Keratinocyte (primary cell): ENCODE measurements at regions not wholly inside any gene's neighbourhood (a gene's known extent, or its start where the extent isn't known, plus 50 kb on each side); places are given as distances from the start of the nearest gene placed in this dataset.

ENCODE experiments used
- DNase-seq: peaks from one replicate; pipeline ENCODE4 v3.0.0-alpha.2; 2011; ENCODE audit warnings: low read depth, missing footprints, low spot score
- FAIRE-seq: peaks from 2 replicates; lab custom pipeline; 2011; peaks lifted over from hg19 to GRCh38; lab: Jason Lieb, UNC
- H2AFZ ChIP-seq: 2 replicates; pipeline ENCODE4 v1.6.0; 2012; ENCODE audit warnings: low read length, control low read depth, inconsistent platforms; ENCODE audit not compliant: control insufficient read depth
- H3K27ac ChIP-seq: 2 replicates; pipeline ENCODE4 v1.5.1; 2011; ENCODE audit warnings: low read length; ENCODE audit not compliant: control insufficient read depth, insufficient read depth
- H3K27me3 ChIP-seq: 3 replicates; pipeline ENCODE4 v1.6.0; 2011; ENCODE audit warnings: low read length; ENCODE audit not compliant: control insufficient read depth, insufficient read depth; ENCODE audit errors: extremely low read depth
- H3K36me3 ChIP-seq, 2 experiments: 2 replicates in 1 of 2; 3 replicates in 1 of 2; pipeline ENCODE4 v1.5.1; 2011; ENCODE audit warnings: low read length in 2 of 2, mild to moderate bottlenecking in 1 of 2; ENCODE audit not compliant: control insufficient read depth in 2 of 2, insufficient read depth in 2 of 2; ENCODE audit errors: extremely low read depth in 1 of 2
- H3K4me1 ChIP-seq: 3 replicates; pipeline ENCODE4 v1.5.1; 2011; ENCODE audit warnings: low read length; ENCODE audit not compliant: control insufficient read depth, insufficient read depth; ENCODE audit errors: extremely low read depth
- H3K4me2 ChIP-seq: 3 replicates; pipeline ENCODE4 v1.6.0; 2011; ENCODE audit warnings: low read depth, low read length; ENCODE audit not compliant: control insufficient read depth, insufficient read depth; ENCODE audit errors: extremely low read depth
- H3K4me3 ChIP-seq, 3 experiments: fragments of 200-600 bp in 1 of 3; sonication (generic) in 1 of 3; 2 replicates in 2 of 3; 3 replicates in 1 of 3; pipeline ENCODE4 v1.5.1; 2011 to 2016; ENCODE audit warnings: low read length in 3 of 3, mild to moderate bottlenecking in 3 of 3, control low read depth in 2 of 3, inconsistent platforms in 1 of 3, low read depth in 1 of 3, mixed read lengths in 1 of 3, mixed run types in 1 of 3, moderate library complexity in 1 of 3; ENCODE audit not compliant: control insufficient read depth in 2 of 3, insufficient read depth in 2 of 3; ENCODE audit errors: extremely low read depth in 1 of 3
- H3K79me2 ChIP-seq: 2 replicates; pipeline ENCODE4 v1.6.0; 2012; ENCODE audit warnings: low read length; ENCODE audit not compliant: control insufficient read depth, insufficient read depth
- H3K9ac ChIP-seq: 3 replicates; pipeline ENCODE4 v1.6.0; 2011; ENCODE audit warnings: low read length; ENCODE audit not compliant: control insufficient read depth, insufficient read depth; ENCODE audit errors: extremely low read depth
- H3K9me1 ChIP-seq: 3 replicates; pipeline ENCODE4 v1.6.0; 2011; ENCODE audit warnings: low read length; ENCODE audit not compliant: control insufficient read depth, insufficient read depth; ENCODE audit errors: extremely low read depth
- H3K9me3 ChIP-seq: 2 replicates; pipeline ENCODE4 v1.5.1; 2012; ENCODE audit warnings: low read depth, low read length; ENCODE audit not compliant: control insufficient read depth
- H4K20me1 ChIP-seq: 3 replicates; pipeline ENCODE4 v1.6.0; 2011; ENCODE audit warnings: low read length; ENCODE audit not compliant: control insufficient read depth, insufficient read depth; ENCODE audit errors: extremely low read depth
- EZH2 ChIP-seq: IDR thresholded peaks from one replicate; pipeline ENCODE4 v1.6.1; 2012; ENCODE audit warnings: inconsistent platforms, mild to moderate bottlenecking, low read length, moderate library complexity
- dilution Hi-C: fragments of 300-500 bp; cut with MboI; formaldehyde crosslinking; loops from one replicate; pipeline ENCODE4 v1.7.0; 2020; ENCODE audit warnings: low sequenced_read_pairs; ENCODE audit not compliant: extremely low pct_ligation_motif_present
- TF ChIP-seq, protein P1 (sequence below), 3 experiments: IDR thresholded peaks in 1 of 3; conservative IDR thresholded peaks in 1 of 3; optimal IDR thresholded peaks in 1 of 3; 2 replicates in 2 of 3; 3 replicates in 1 of 3; pipeline versions ENCODE3 to v1.5.1; 2011; ENCODE audit warnings: low read length in 3 of 3, mild to moderate bottlenecking in 3 of 3, moderate library complexity in 2 of 3, control low read depth in 1 of 3, inconsistent platforms in 1 of 3; ENCODE audit not compliant: insufficient read depth in 2 of 3; ENCODE audit errors: extremely low read depth in 1 of 3

DNA sequence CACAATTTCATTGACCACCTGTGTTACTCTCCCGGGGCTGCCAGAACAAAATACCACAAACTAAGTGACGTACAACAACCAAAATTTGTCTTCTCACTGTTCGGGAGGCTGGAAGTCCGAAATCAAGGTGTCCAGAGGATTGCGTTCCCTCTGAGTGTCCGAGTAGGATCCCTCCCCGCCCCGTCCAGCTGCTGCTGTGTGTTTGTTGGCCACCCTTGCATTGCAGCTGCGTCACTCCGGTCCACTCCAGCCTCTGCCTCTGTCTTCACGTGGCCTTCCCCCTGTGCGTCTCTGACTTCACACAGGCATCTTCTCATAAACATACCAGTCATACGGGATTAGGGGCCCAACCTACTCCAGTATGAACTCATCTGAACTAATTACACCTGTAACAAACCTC lies 251.8 kb upstream of the SMIM21 start:
- H3K9ac ChIP-seq = no peak overlapping the region
- no peak for FAIRE-seq
- TF ChIP-seq, protein P1, sequence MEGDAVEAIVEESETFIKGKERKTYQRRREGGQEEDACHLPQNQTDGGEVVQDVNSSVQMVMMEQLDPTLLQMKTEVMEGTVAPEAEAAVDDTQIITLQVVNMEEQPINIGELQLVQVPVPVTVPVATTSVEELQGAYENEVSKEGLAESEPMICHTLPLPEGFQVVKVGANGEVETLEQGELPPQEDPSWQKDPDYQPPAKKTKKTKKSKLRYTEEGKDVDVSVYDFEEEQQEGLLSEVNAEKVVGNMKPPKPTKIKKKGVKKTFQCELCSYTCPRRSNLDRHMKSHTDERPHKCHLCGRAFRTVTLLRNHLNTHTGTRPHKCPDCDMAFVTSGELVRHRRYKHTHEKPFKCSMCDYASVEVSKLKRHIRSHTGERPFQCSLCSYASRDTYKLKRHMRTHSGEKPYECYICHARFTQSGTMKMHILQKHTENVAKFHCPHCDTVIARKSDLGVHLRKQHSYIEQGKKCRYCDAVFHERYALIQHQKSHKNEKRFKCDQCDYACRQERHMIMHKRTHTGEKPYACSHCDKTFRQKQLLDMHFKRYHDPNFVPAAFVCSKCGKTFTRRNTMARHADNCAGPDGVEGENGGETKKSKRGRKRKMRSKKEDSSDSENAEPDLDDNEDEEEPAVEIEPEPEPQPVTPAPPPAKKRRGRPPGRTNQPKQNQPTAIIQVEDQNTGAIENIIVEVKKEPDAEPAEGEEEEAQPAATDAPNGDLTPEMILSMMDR (optimal IDR thresholded peaks at IDR 0.05 in 1 of 3, IDR thresholded peaks at IDR 0.05 in 1 of 3, conservative IDR thresholded peaks at IDR 0.05 in 1 of 3; ENCODE audit: extremely low read depth in 1 of 3, insufficient read depth in 2 of 3, low read length in 3 of 3) = no peak

DNA sequence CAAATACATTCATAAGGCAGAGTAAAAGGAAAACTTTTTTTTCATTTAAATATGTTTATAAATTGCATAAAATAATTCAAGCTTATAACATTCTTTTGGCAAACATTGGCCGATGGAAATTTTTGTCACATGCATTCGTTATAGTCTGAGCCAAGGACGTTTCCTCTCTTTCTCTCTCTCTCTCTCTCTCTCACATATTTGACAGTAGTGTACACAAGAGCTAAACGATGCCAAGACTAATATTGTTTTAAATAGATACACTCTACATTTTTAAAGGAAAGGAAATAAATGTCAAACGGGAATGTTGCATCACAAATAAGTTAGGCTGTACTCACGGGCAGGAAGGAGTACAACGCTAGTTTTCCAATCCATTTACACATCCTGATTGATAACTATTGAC lies 251.1 kb upstream of the SMIM21 start:
- FAIRE-seq (no peak), DNase-seq (no peak)
- no peaks in the 10 kb centered on the region for H3K9me3 ChIP-seq
- no peak overlapping the region for H3K4me2 ChIP-seq
- H3K9me1 ChIP-seq = no peaks in the 10 kb centered on the region
- H4K20me1 ChIP-seq = no peaks in the 10 kb centered on the region
- no peak overlapping the region for H3K4me3 ChIP-seq
- no peaks in the 10 kb centered on the region for H3K36me3 ChIP-seq
- no peaks in the 10 kb centered on the region for H3K27me3 ChIP-seq
- no peaks in the 10 kb centered on the region for H3K4me1 ChIP-seq
- H3K79me2 ChIP-seq = no peaks in the 10 kb centered on the region
- H3K9ac ChIP-seq = no peak overlapping the region
- TF ChIP-seq EZH2 = no peak
- TF ChIP-seq, protein P1 (optimal IDR thresholded peaks at IDR 0.05 in 1 of 3, IDR thresholded peaks at IDR 0.05 in 1 of 3, conservative IDR thresholded peaks at IDR 0.05 in 1 of 3; ENCODE audit: extremely low read depth in 1 of 3, insufficient read depth in 2 of 3, low read length in 3 of 3) = no peak
- dilution Hi-C loops = no loop called here
- H2AFZ ChIP-seq = no peak overlapping the region
- H3K27ac ChIP-seq = no peak overlapping the region

More for the DNA sequence above, 251.8 kb upstream of the SMIM21 start:
- no peak overlapping the region for H2AFZ ChIP-seq
- H3K4me3 ChIP-seq = no peak overlapping the region
- no peaks in the 10 kb centered on the region for H3K9me1 ChIP-seq
- no peaks in the 10 kb centered on the region for H4K20me1 ChIP-seq
- H3K27ac ChIP-seq = no peak overlapping the region
- no peak overlapping the region for H3K4me2 ChIP-seq
- no peaks in the 10 kb centered on the region for H3K27me3 ChIP-seq
- no peaks in the 10 kb centered on the region for H3K36me3 ChIP-seq
- dilution Hi-C loops = no loop called here
- H3K9me3 ChIP-seq = no peaks in the 10 kb centered on the region
- H3K79me2 ChIP-seq = no peaks in the 10 kb centered on the region
- no peak for DNase-seq
- no peaks in the 10 kb centered on the region for H3K4me1 ChIP-seq
